Activated CD8-positive, alpha-beta memory T cell treated with anti-CD3 and anti-CD28 coated beads, Interleukin-2, amount 10 ng/mL, durations not matched to agents 7 days and 5 days (primary cell): ENCODE measurements at regions not wholly inside any gene's neighbourhood (a gene's known extent, or its start where the extent isn't known, plus 50 kb on each side); places are given as distances from the start of the nearest gene placed in this dataset.

ENCODE experiments used
- ATAC-seq: fragments of 150-1000 bp; cut with Tn5 transposase; one replicate; pipeline ENCODE4 v1.10.0; 2021; ENCODE audit warnings: moderate library complexity
- CTCF ChIA-PET: fragments of 350-600 bp; sonication (Branson Sonifier 250); formaldehyde crosslinking; loops from one replicate; lab custom pipeline; 2021; ENCODE audit warnings: antibody characterized with exemption; lab: Charles Lee
- DNase-seq: peaks from one replicate; pipeline ENCODE4 v3.0.0-alpha.2; 2020
- H3K27ac Mint-ChIP-seq: one replicate; pipeline ENCODE4 v1.8.0; 2021; ENCODE audit warnings: mild to moderate bottlenecking, mixed read lengths
- H3K27me3 Mint-ChIP-seq: one replicate; pipeline ENCODE4 v1.8.0; 2021; ENCODE audit warnings: mixed read lengths
- H3K36me3 Mint-ChIP-seq: one replicate; pipeline ENCODE4 v1.8.0; 2021; ENCODE audit warnings: mild to moderate bottlenecking, mixed read lengths
- H3K4me1 Mint-ChIP-seq: one replicate; pipeline ENCODE4 v1.8.0; 2021; ENCODE audit warnings: mixed read lengths
- H3K4me3 Mint-ChIP-seq: one replicate; pipeline ENCODE4 v1.8.0; 2021; ENCODE audit warnings: mild to moderate bottlenecking, moderate library complexity, mixed read lengths
- H3K9me3 Mint-ChIP-seq: one replicate; pipeline ENCODE4 v1.8.0; 2022; ENCODE audit warnings: low read depth, mixed read lengths

GRCh38 chr1:239288820-239289554, 97.4 kb upstream of the CHRM3 start:
- ATAC-seq (no peak), DNase-seq (no peak)
- Mint-ChIP-seq H3K36me3 (no peaks in the 10 kb centered on the region), H3K4me1 (no peaks in the 10 kb centered on the region), H3K27ac (no peak overlapping the region), H3K4me3 (no peak overlapping the region), H3K27me3 (no peaks in the 10 kb centered on the region), H3K9me3 (no peaks in the 10 kb centered on the region)
- CTCF ChIA-PET = no interaction called here

GRCh38 chr1:239287296-239287695, 99.1 kb upstream of the CHRM3 start:
- H3K9me3 Mint-ChIP-seq = no peaks in the 10 kb centered on the region
- no peak for DNase-seq
- no peaks in the 10 kb centered on the region for H3K27me3 Mint-ChIP-seq
- H3K27ac Mint-ChIP-seq = no peak overlapping the region
- CTCF ChIA-PET = no interaction called here
- H3K4me3 Mint-ChIP-seq = no peak overlapping the region
- no peaks in the 10 kb centered on the region for H3K36me3 Mint-ChIP-seq
- no peak for ATAC-seq
- no peaks in the 10 kb centered on the region for H3K4me1 Mint-ChIP-seq

- H3K27me3 Mint-ChIP-seq = no peaks in the 10 kb centered on the region
- no peak overlapping the region for H3K4me3 Mint-ChIP-seq
- no peak for DNase-seq
- no peak overlapping the region for H3K27ac Mint-ChIP-seq
- CTCF ChIA-PET = no interaction called here
- no peaks in the 10 kb centered on the region for H3K4me1 Mint-ChIP-seq
- H3K36me3 Mint-ChIP-seq = no peaks in the 10 kb centered on the region
- ATAC-seq = no peak
- no peaks in the 10 kb centered on the region for H3K9me3 Mint-ChIP-seq
These were observed 103.2 kb upstream of the CHRM3 start for GRCh38 chr1:239283216-239283615.

- no peak for ATAC-seq
- no peaks in the 10 kb centered on the region for H3K36me3 Mint-ChIP-seq
- DNase-seq = no peak
- no peak overlapping the region for H3K4me3 Mint-ChIP-seq
- no peaks in the 10 kb centered on the region for H3K4me1 Mint-ChIP-seq
- CTCF ChIA-PET = no interaction called here
- H3K27me3 Mint-ChIP-seq = no peaks in the 10 kb centered on the region
- no peaks in the 10 kb centered on the region for H3K9me3 Mint-ChIP-seq
- no peak overlapping the region for H3K27ac Mint-ChIP-seq
These were observed 104.0 kb upstream of the CHRM3 start for GRCh38 chr1:239282411-239282810.

- DNase-seq (no peak), ATAC-seq (no peak)
- no peak overlapping the region for H3K4me3 Mint-ChIP-seq
- H3K27me3 Mint-ChIP-seq = no peaks in the 10 kb centered on the region
- H3K27ac Mint-ChIP-seq = no peak overlapping the region
- H3K4me1 Mint-ChIP-seq = no peaks in the 10 kb centered on the region
- no peaks in the 10 kb centered on the region for H3K9me3 Mint-ChIP-seq
- CTCF ChIA-PET = no interaction called here
- H3K36me3 Mint-ChIP-seq = no peaks in the 10 kb centered on the region
These were observed 110.3 kb upstream of the CHRM3 start for GRCh38 chr1:239276051-239276450.

GRCh38 chr1:239274242-239274830, 112.0 kb upstream of the CHRM3 start:
- no peaks in the 10 kb centered on the region for H3K4me1 Mint-ChIP-seq
- CTCF ChIA-PET = no interaction called here
- ATAC-seq (no peak), DNase-seq (no peak)
- H3K27me3 Mint-ChIP-seq = no peaks in the 10 kb centered on the region
- H3K4me3 Mint-ChIP-seq = no peak overlapping the region
- H3K36me3 Mint-ChIP-seq = no peaks in the 10 kb centered on the region
- H3K27ac Mint-ChIP-seq = no peak overlapping the region
- peaks cover 3% of the 10 kb centered on the region for H3K9me3 Mint-ChIP-seq

- CTCF ChIA-PET = no interaction called here
- Mint-ChIP-seq H3K4me1 (no peaks in the 10 kb centered on the region), H3K4me3 (no peak overlapping the region), H3K27ac (no peak overlapping the region), H3K9me3 (peaks cover 3% of the 10 kb centered on the region), H3K36me3 (no peaks in the 10 kb centered on the region), H3K27me3 (no peaks in the 10 kb centered on the region)
- ATAC-seq (no peak), DNase-seq (no peak)
These were observed 115.9 kb upstream of the CHRM3 start for GRCh38 chr1:239270509-239270908.

- H3K9me3 Mint-ChIP-seq = peaks cover 3% of the 10 kb centered on the region
- no peaks in the 10 kb centered on the region for H3K4me1 Mint-ChIP-seq
- H3K4me3 Mint-ChIP-seq = no peak overlapping the region
- CTCF ChIA-PET = no interaction called here
- no peaks in the 10 kb centered on the region for H3K36me3 Mint-ChIP-seq
- ATAC-seq (no peak), DNase-seq (no peak)
- H3K27ac Mint-ChIP-seq = no peak overlapping the region
- no peaks in the 10 kb centered on the region for H3K27me3 Mint-ChIP-seq
These were observed 116.7 kb upstream of the CHRM3 start for GRCh38 chr1:239269706-239270105.

- Mint-ChIP-seq H3K4me1 (no peaks in the 10 kb centered on the region), H3K27me3 (no peaks in the 10 kb centered on the region), H3K36me3 (no peaks in the 10 kb centered on the region), H3K27ac (no peak overlapping the region), H3K4me3 (no peak overlapping the region), H3K9me3 (peaks cover 3% of the 10 kb centered on the region)
- CTCF ChIA-PET = no interaction called here
- ATAC-seq (no peak), DNase-seq (no peak)
These were observed 117.4 kb upstream of the CHRM3 start for GRCh38 chr1:239268941-239269340.

GRCh38 chr1:239268007-239268406, 118.4 kb upstream of the CHRM3 start:
- ATAC-seq = no peak
- Mint-ChIP-seq H3K9me3 (peaks cover 3% of the 10 kb centered on the region), H3K4me1 (no peaks in the 10 kb centered on the region)

GRCh38 chr1:239263801-239264200, 122.6 kb upstream of the CHRM3 start:
- H3K36me3 Mint-ChIP-seq = no peaks in the 10 kb centered on the region
- CTCF ChIA-PET = no interaction called here
- no peaks in the 10 kb centered on the region for H3K27me3 Mint-ChIP-seq
- no peaks in the 10 kb centered on the region for H3K9me3 Mint-ChIP-seq
- DNase-seq (no peak), ATAC-seq (no peak)
- H3K4me3 Mint-ChIP-seq = no peak overlapping the region
- H3K27ac Mint-ChIP-seq = no peak overlapping the region
- H3K4me1 Mint-ChIP-seq = no peaks in the 10 kb centered on the region

More at GRCh38 chr1:239268007-239268406, 118.4 kb upstream of the CHRM3 start:
- CTCF ChIA-PET = no interaction called here
- no peaks in the 10 kb centered on the region for H3K27me3 Mint-ChIP-seq
- DNase-seq = no peak
- no peak overlapping the region for H3K4me3 Mint-ChIP-seq
- H3K36me3 Mint-ChIP-seq = no peaks in the 10 kb centered on the region
- H3K27ac Mint-ChIP-seq = no peak overlapping the region

- no peaks in the 10 kb centered on the region for H3K27me3 Mint-ChIP-seq
- CTCF ChIA-PET = no interaction called here
- H3K9me3 Mint-ChIP-seq = no peaks in the 10 kb centered on the region
- H3K36me3 Mint-ChIP-seq = no peaks in the 10 kb centered on the region
- ATAC-seq = no peak
- no peak overlapping the region for H3K4me3 Mint-ChIP-seq
- no peaks in the 10 kb centered on the region for H3K4me1 Mint-ChIP-seq
- DNase-seq = no peak
- H3K27ac Mint-ChIP-seq = no peak overlapping the region
These were observed 123.8 kb upstream of the CHRM3 start for GRCh38 chr1:239262538-239262937.

- ATAC-seq = no peak
- DNase-seq = no peak
- H3K4me3 Mint-ChIP-seq = no peak overlapping the region
- no peak overlapping the region for H3K27ac Mint-ChIP-seq
- H3K9me3 Mint-ChIP-seq = peaks cover 5% of the 10 kb centered on the region
- no peaks in the 10 kb centered on the region for H3K27me3 Mint-ChIP-seq
- H3K4me1 Mint-ChIP-seq = no peaks in the 10 kb centered on the region
- CTCF ChIA-PET = no interaction called here
- no peaks in the 10 kb centered on the region for H3K36me3 Mint-ChIP-seq
These were observed 124.8 kb upstream of the CHRM3 start for GRCh38 chr1:239261521-239261920.

- Mint-ChIP-seq H3K9me3 (peaks cover 5% of the 10 kb centered on the region), H3K4me3 (no peak overlapping the region), H3K27ac (no peak overlapping the region), H3K27me3 (no peaks in the 10 kb centered on the region), H3K36me3 (no peaks in the 10 kb centered on the region), H3K4me1 (no peaks in the 10 kb centered on the region)
- DNase-seq = no peak
- ATAC-seq = no peak
- CTCF ChIA-PET = no interaction called here
These were observed 125.5 kb upstream of the CHRM3 start for GRCh38 chr1:239260842-239261241.
